ENCODE measurements at regions not wholly inside any gene's neighbourhood (a gene's known extent, or its start where the extent isn't known, plus 50 kb on each side); places are given as distances from the start of the nearest gene placed in this dataset.

GRCh38 chr6:103886951-103887350, 972.8 kb downstream of the HACE1 start:
- Histone ChIP-seq H3K4me3 (ENCODE audit: extremely low read depth in 1 of 4, insufficient read depth in 2 of 4, low read depth in 3 of 4, low read length in 4 of 4) (no peak overlapping the region), H2BK120ac (replicated peaks; ENCODE audit: low read depth, low read length) (no peak overlapping the region), H4K8ac (ENCODE audit: extremely low read depth, insufficient read depth, low read length) (no peak overlapping the region), H3K9me3 (ENCODE audit: insufficient read depth in 2 of 2, low read depth in 1 of 2, low read length in 1 of 2) (no peaks in the 10 kb centered on the region), H2AFZ (ENCODE audit: low read length) (no peak overlapping the region), H3K36me3 (ENCODE audit: control insufficient read depth in 2 of 4, insufficient read depth in 4 of 4, low read length in 3 of 4) (no peaks in the 10 kb centered on the region), H3K18ac (ENCODE audit: extremely low read depth, low read length) (no peak overlapping the region), H3K9ac (replicated peaks in 1 of 4; ENCODE audit: extremely low read depth in 1 of 4, low read depth in 3 of 4, low read length in 3 of 4) (no peak overlapping the region), H3K79me2 (ENCODE audit: control insufficient read depth in 1 of 2, insufficient read depth in 2 of 2, low read length in 2 of 2) (no peaks in the 10 kb centered on the region), H3K27me3 (replicated peaks in 1 of 4; ENCODE audit: control insufficient read depth in 3 of 4, extremely low read depth in 1 of 4, insufficient read depth in 3 of 4, low read length in 3 of 4) (no peaks in the 10 kb centered on the region), H2BK5ac (ENCODE audit: low read depth, low read length) (no peak overlapping the region), H2AK5ac (ENCODE audit: low read depth, low read length) (no peak overlapping the region), H3K23me2 (ENCODE audit: low read depth, low read length) (no peaks in the 10 kb centered on the region), H2BK20ac (ENCODE audit: low read length) (no peak overlapping the region), H4K20me1 (replicated peaks in 1 of 2; ENCODE audit: control insufficient read depth in 1 of 2, insufficient read depth in 2 of 2, low read length in 2 of 2) (no peaks in the 10 kb centered on the region), H3K56ac (replicated peaks; ENCODE audit: insufficient read length, low read depth, low read length) (no peak overlapping the region), H3K27ac (ENCODE audit: low read depth, low read length) (no peak overlapping the region), H2BK12ac (ENCODE audit: low read depth, low read length) (no peak overlapping the region), H4K5ac (ENCODE audit: insufficient read length, low read depth, low read length) (no peak overlapping the region), H3K14ac (ENCODE audit: insufficient read length) (no peak overlapping the region), H3K23ac (ENCODE audit: insufficient read length) (no peak overlapping the region), H3K79me1 (ENCODE audit: low read depth, low read length) (no peaks in the 10 kb centered on the region), H3K4me1 (replicated peaks in 1 of 4; ENCODE audit: control insufficient read depth in 3 of 4, insufficient read depth in 4 of 4, low read length in 3 of 4) (no peaks in the 10 kb centered on the region), H3K4me2 (ENCODE audit: insufficient read depth in 1 of 2, low read depth in 2 of 2, low read length in 2 of 2) (no peak overlapping the region), H4K91ac (replicated peaks; ENCODE audit: insufficient read length, low read length) (no peak overlapping the region), H2BK15ac (ENCODE audit: low read length) (no peak overlapping the region), H3K4ac (replicated peaks; ENCODE audit: insufficient read length, low read depth, low read length) (no peak overlapping the region)
- ChIA-PET CTCF (ENCODE audit: partially characterized antibody) (no interaction called here), POLR2A (ENCODE audit: partially characterized antibody) (no interaction called here)
- FAIRE-seq: no peak
- 100% methylated on average over 1 of the region's 1 CpG; no CpG with 5 or more reads in 1 of the 2 experiments for WGBS, 2 experiments (ENCODE audit: extremely low coverage in 1 of 2, insufficient coverage in 1 of 2, insufficient read length in 1 of 2, insufficient replicate concordance in 2 of 2, low coverage in 1 of 2, low lambda C conversion rate in 2 of 2, missing lambda C conversion rate in 1 of 2)
- no peak for DNase-seq (ENCODE audit: low read depth in 1 of 2, low spot score in 2 of 2)
- TF ChIP-seq USF2 (IDR thresholded peaks at IDR 0.05; ENCODE audit: low read length) (no peak), SAP30 (IDR thresholded peaks at IDR 0.05; ENCODE audit: insufficient read depth, insufficient replicate concordance, low read length) (no peak), GTF2F1 (IDR thresholded peaks at IDR 0.05; ENCODE audit: borderline replicate concordance, low read depth, low read length) (no peak), TBP (IDR thresholded peaks at IDR 0.05; ENCODE audit: low read depth, low read length) (no peak), PHF8 (conservative IDR thresholded peaks at IDR 0.05; ENCODE audit: low read depth, low read length) (no peak), RAD21 (IDR thresholded peaks at IDR 0.05 in 1 of 2, conservative IDR thresholded peaks at IDR 0.05 in 1 of 2; ENCODE audit: low read depth in 2 of 2, low read length in 2 of 2) (no peak), ATF3 (IDR thresholded peaks at IDR 0.05; ENCODE audit: insufficient read depth, low read depth, low read length) (no peak), POLR2AphosphoS5 (IDR thresholded peaks at IDR 0.05; ENCODE audit: low read depth, low read length) (no peak), POU5F1 (IDR thresholded peaks at IDR 0.05; ENCODE audit: low read depth, low read length) (no peak), MAX (IDR thresholded peaks at IDR 0.05) (no peak), RNF2 (IDR thresholded peaks at IDR 0.05; ENCODE audit: borderline replicate concordance, low read depth, low read length, missing control alignments, poor library complexity, severe bottlenecking) (no peak), ASH2L (IDR thresholded peaks at IDR 0.05; ENCODE audit: low read length) (no peak), JUND (IDR thresholded peaks at IDR 0.05; ENCODE audit: low read length) (no peak)

All from H1 (cell line).